BLaER1 treated with 17β-estradiol and CSF1 and Interleukin-3, amounts not matched to agents 10 nM and 100 nM (cell line): ENCODE measurements at regions not wholly inside any gene's neighbourhood (a gene's known extent, or its start where the extent isn't known, plus 50 kb on each side); places are given as distances from the start of the nearest gene placed in this dataset.

ENCODE experiments used
- H3K27ac ChIP-seq, 11 experiments: shearing (Covaris generic); formaldehyde crosslinking; 2 replicates each; pipeline ENCODE4 v1.8.1; 2022
- H3K27me3 ChIP-seq, 11 experiments: shearing (Covaris generic); formaldehyde crosslinking; 2 replicates each; pipeline ENCODE4 v1.8.1; 2022
- H3K36me3 ChIP-seq, 11 experiments: shearing (Covaris generic); formaldehyde crosslinking; 2 replicates each; pipeline ENCODE4 v1.8.1; 2022
- H3K4me1 ChIP-seq, 10 experiments: shearing (Covaris generic); formaldehyde crosslinking; 2 replicates each; pipeline ENCODE4 v1.8.1; 2022
- H3K4me2 ChIP-seq, 11 experiments: shearing (Covaris generic); formaldehyde crosslinking; 2 replicates each; pipeline ENCODE4 v1.8.1; 2022
- H3K4me3 ChIP-seq, 10 experiments: shearing (Covaris generic); formaldehyde crosslinking; 2 replicates each; pipeline ENCODE4 v1.8.1; 2022
- H3K9ac ChIP-seq, 11 experiments: shearing (Covaris generic); formaldehyde crosslinking; 2 replicates each; pipeline ENCODE4 v1.8.1; 2022
- H3K9me3 ChIP-seq, 11 experiments: shearing (Covaris generic); formaldehyde crosslinking; replicated peaks in 1 of 11; 2 replicates each; pipeline ENCODE4 v1.8.1; 2022
- H4K20me1 ChIP-seq, 11 experiments: shearing (Covaris generic); formaldehyde crosslinking; 2 replicates each; pipeline ENCODE4 v1.8.1; 2022
- Cebpa-rat ChIP-seq, 11 experiments: shearing (Covaris generic); IDR thresholded peaks; 2 replicates each; pipeline ENCODE4 v1.8.1; 2022

GRCh38 chr13:40208517-40208916, 457.9 kb downstream of the FOXO1 start:
- Histone ChIP-seq H3K4me3 (no peak overlapping the region), H3K4me2 (no peak overlapping the region), H3K9me3 (peaks cover 10 to 27% (median 17%) of the 10 kb centered on the region in 11 experiments), H3K36me3 (no peaks in the 10 kb centered on the region), H4K20me1 (no peaks in the 10 kb centered on the region), H3K9ac (no peak overlapping the region), H3K4me1 (peaks cover 12 to 22% (median 16%) of the 10 kb centered on the region in 10 experiments), H3K27me3 (no peaks in the 10 kb centered on the region), H3K27ac (no peak overlapping the region)
- TF ChIP-seq Cebpa-rat (IDR thresholded peaks at IDR 0.05): no peak

GRCh38 chr13:40210865-40211585, 455.4 kb downstream of the FOXO1 start:
- no peaks in the 10 kb centered on the region for H3K27me3 ChIP-seq
- no peaks in the 10 kb centered on the region for H3K36me3 ChIP-seq
- no peak overlapping the region for H3K4me2 ChIP-seq
- H4K20me1 ChIP-seq: no peaks in the 10 kb centered on the region
- TF ChIP-seq Cebpa-rat (IDR thresholded peaks at IDR 0.05): no peak
- no peak overlapping the region for H3K27ac ChIP-seq
- H3K9ac ChIP-seq: no peak overlapping the region
- H3K4me3 ChIP-seq: no peak overlapping the region
- peaks cover 0 to 9% (median 0%) of the 10 kb centered on the region in 11 experiments; a peak in 8 of 22 replicates for H3K9me3 ChIP-seq
- H3K4me1 ChIP-seq: peaks cover 12 to 18% (median 16%) of the 10 kb centered on the region in 10 experiments

DNA sequence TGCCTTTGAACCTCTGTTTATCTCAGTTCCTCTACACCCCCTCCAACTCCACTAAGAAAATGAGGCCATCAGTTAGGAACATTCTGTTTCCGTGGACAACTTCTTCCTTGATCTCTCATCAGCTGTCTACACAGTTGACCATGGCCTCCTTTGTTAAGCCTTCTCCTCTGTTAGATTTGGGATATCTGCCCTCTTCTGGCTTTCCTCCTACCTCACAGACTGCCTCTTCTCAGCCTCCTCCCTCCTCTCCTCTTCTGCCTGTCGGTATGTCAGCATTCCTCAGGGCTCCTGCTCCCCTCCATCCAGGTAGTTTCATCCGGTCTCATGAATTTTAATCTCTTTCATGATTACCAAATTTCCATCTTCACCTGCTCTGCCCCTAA, 454.9 kb downstream of the FOXO1 start:
- H3K27me3 ChIP-seq: no peaks in the 10 kb centered on the region
- no peak overlapping the region for H3K27ac ChIP-seq
- no peak for TF ChIP-seq Cebpa-rat (IDR thresholded peaks at IDR 0.05)
- peaks cover 0 to 7% (median 4%) of the 10 kb centered on the region in 11 experiments; a peak in 6 of 22 replicates for H3K9me3 ChIP-seq
- no peak overlapping the region for H3K9ac ChIP-seq
- no peak overlapping the region for H3K4me2 ChIP-seq
- H4K20me1 ChIP-seq: no peaks in the 10 kb centered on the region
- no peaks in the 10 kb centered on the region for H3K36me3 ChIP-seq
- no peak overlapping the region for H3K4me3 ChIP-seq
- H3K4me1 ChIP-seq: peaks cover 9 to 13% (median 10%) of the 10 kb centered on the region in 10 experiments

- H3K27me3 ChIP-seq: no peaks in the 10 kb centered on the region
- no peak overlapping the region for H3K27ac ChIP-seq
- peaks cover 0 to 13% (median 0%) of the 10 kb centered on the region in 11 experiments; a peak in 5 of 22 replicates for H3K9me3 ChIP-seq
- H3K4me2 ChIP-seq: no peak overlapping the region
- TF ChIP-seq Cebpa-rat (IDR thresholded peaks at IDR 0.05): no peak
- no peak overlapping the region for H3K9ac ChIP-seq
- no peaks in the 10 kb centered on the region for H3K36me3 ChIP-seq
- H4K20me1 ChIP-seq: no peaks in the 10 kb centered on the region
- no peaks in the 10 kb centered on the region; a peak in 1 of 20 replicates for H3K4me1 ChIP-seq
- no peak overlapping the region for H3K4me3 ChIP-seq
Observed at GRCh38 chr13:40213779-40214178, 452.7 kb downstream of the FOXO1 start.

DNA sequence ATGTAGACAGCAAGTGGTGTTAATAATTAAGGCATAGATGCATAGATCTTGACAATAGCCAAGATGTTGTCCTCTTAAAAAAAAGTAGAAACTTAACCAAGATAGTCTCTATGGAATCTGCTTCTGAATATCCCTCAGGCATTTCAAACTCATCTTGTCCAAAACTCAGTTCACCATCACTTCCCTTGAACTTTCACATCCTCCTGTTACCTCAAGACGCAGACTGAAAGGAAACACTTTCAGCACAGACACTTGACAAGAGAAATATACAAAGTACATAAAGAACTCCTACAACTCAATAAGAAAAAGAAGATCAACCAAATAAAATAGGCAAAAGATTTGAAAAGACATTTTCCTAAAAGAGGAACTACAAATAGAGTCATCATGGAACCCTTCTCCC, 451.1 kb downstream of the FOXO1 start:
- no peak overlapping the region for H3K4me3 ChIP-seq
- no peaks in the 10 kb centered on the region for H3K36me3 ChIP-seq
- peaks cover 0 to 13% (median 0%) of the 10 kb centered on the region in 11 experiments; a peak in 4 of 22 replicates for H3K9me3 ChIP-seq
- no peaks in the 10 kb centered on the region for H3K27me3 ChIP-seq
- no peaks in the 10 kb centered on the region for H4K20me1 ChIP-seq
- H3K4me2 ChIP-seq: no peak overlapping the region
- no peak overlapping the region for H3K9ac ChIP-seq
- no peak for TF ChIP-seq Cebpa-rat (IDR thresholded peaks at IDR 0.05)
- H3K4me1 ChIP-seq: no peaks in the 10 kb centered on the region; a peak in 1 of 20 replicates
- H3K27ac ChIP-seq: no peak overlapping the region

DNA sequence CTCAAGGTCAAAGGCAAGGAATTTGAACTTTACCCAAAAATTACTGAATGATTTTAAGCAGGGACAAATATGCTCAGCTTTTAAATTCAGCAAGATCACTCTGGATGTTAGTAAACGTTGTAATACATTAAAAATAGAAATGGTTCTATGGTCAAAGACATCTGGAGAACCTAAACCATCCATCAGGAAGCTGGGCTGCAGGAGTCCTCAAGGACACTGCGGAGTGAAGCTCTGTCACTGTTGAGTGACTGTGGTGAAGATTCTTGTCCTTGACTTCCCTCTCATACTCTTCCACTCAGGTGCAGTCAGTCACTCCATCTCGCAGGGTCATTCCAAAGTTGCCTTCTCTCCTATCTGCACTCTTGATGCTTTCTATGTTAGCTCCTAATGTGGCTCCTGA, 450.7 kb downstream of the FOXO1 start:
- Histone ChIP-seq H3K27ac (no peak overlapping the region), H3K36me3 (no peaks in the 10 kb centered on the region), H3K9me3 (peaks cover 0 to 13% (median 0%) of the 10 kb centered on the region in 11 experiments; a peak in 4 of 22 replicates), H3K4me3 (no peak overlapping the region), H3K27me3 (no peaks in the 10 kb centered on the region), H3K4me1 (no peaks in the 10 kb centered on the region; a peak in 1 of 20 replicates), H3K9ac (no peak overlapping the region), H3K4me2 (no peak overlapping the region), H4K20me1 (no peaks in the 10 kb centered on the region)
- no peak for TF ChIP-seq Cebpa-rat (IDR thresholded peaks at IDR 0.05)

- H3K27me3 ChIP-seq: no peaks in the 10 kb centered on the region
- no peak overlapping the region for H3K27ac ChIP-seq
- H3K4me3 ChIP-seq: no peak overlapping the region
- no peaks in the 10 kb centered on the region for H3K36me3 ChIP-seq
- no peak for TF ChIP-seq Cebpa-rat (IDR thresholded peaks at IDR 0.05)
- H3K9me3 ChIP-seq: peaks cover 0 to 13% (median 0%) of the 10 kb centered on the region in 11 experiments; a peak in 4 of 22 replicates
- no peaks in the 10 kb centered on the region for H4K20me1 ChIP-seq
- H3K4me2 ChIP-seq: no peak overlapping the region
- H3K9ac ChIP-seq: no peak overlapping the region
- H3K4me1 ChIP-seq: peaks cover 0 to 13% (median 10%) of the 10 kb centered on the region in 10 experiments; a peak in 14 of 20 replicates
Observed at GRCh38 chr13:40217675-40218074, 448.8 kb downstream of the FOXO1 start.

GRCh38 chr13:40220299-40220935, 446.0 kb downstream of the FOXO1 start:
- peaks cover 0 to 13% (median 0%) of the 10 kb centered on the region in 11 experiments; a peak in 4 of 22 replicates for H3K9me3 ChIP-seq
- H3K4me1 ChIP-seq: peaks cover 0 to 13% (median 10%) of the 10 kb centered on the region in 10 experiments; a peak in 14 of 20 replicates
- H3K36me3 ChIP-seq: no peaks in the 10 kb centered on the region
- H3K27me3 ChIP-seq: no peaks in the 10 kb centered on the region
- H3K9ac ChIP-seq: no peak overlapping the region
- H4K20me1 ChIP-seq: no peaks in the 10 kb centered on the region
- H3K4me3 ChIP-seq: no peak overlapping the region
- no peak overlapping the region for H3K27ac ChIP-seq
- no peak for TF ChIP-seq Cebpa-rat (IDR thresholded peaks at IDR 0.05)
- H3K4me2 ChIP-seq: no peak overlapping the region

DNA sequence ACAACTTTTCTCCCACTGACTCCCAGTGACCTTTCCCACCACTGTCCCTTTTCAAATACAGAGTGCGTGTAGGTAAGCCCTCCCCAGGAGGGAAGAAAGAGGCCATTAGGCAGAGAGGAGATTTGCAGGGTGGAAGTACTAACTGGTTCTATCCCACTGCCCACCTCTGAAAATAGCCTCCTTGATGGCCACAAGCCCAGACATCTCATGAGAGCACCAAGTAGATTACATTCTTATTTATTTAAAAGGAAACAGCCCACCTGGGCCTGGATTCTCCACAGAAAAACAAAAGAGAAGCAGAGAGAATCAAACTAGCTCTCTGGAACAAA, 445.3 kb downstream of the FOXO1 start:
- Histone ChIP-seq H3K27ac (no peak overlapping the region), H4K20me1 (no peaks in the 10 kb centered on the region), H3K36me3 (no peaks in the 10 kb centered on the region), H3K9me3 (peaks cover 0 to 12% (median 0%) of the 10 kb centered on the region in 11 experiments; a peak in 4 of 22 replicates), H3K9ac (no peak overlapping the region), H3K27me3 (no peaks in the 10 kb centered on the region), H3K4me1 (peaks cover 0 to 13% (median 10%) of the 10 kb centered on the region in 10 experiments; a peak in 14 of 20 replicates), H3K4me2 (peak overlapping the region in 7 of 11 experiments; percentile 1 to 49 (median 11); a peak in 9 of 22 replicates), H3K4me3 (no peak overlapping the region)
- TF ChIP-seq Cebpa-rat (IDR thresholded peaks at IDR 0.05): 0 out of 22 replicates have a peak, but pooled peaks of 1 of the 11 experiments have one; percentile 13
